Astrocyte (in vitro differentiated cells and primary cell): ENCODE measurements at regions not wholly inside any gene's neighbourhood (a gene's known extent, or its start where the extent isn't known, plus 50 kb on each side); places are given as distances from the start of the nearest gene placed in this dataset.

Source experiments
- EZH2 ChIP-seq: IDR thresholded peaks from 2 replicates; pipeline ENCODE4 v1.6.1; 2012; ENCODE audit warnings: mild to moderate bottlenecking, low read length, inconsistent platforms; ENCODE audit not compliant: insufficient read depth
- TF ChIP-seq, protein P1 (sequence below): IDR thresholded peaks from 2 replicates; pipeline ENCODE4 v1.5.1; 2011; ENCODE audit warnings: low read depth, mild to moderate bottlenecking, inconsistent platforms, low read length, moderate library complexity; ENCODE audit not compliant: insufficient read depth

- TF ChIP-seq, protein P1, sequence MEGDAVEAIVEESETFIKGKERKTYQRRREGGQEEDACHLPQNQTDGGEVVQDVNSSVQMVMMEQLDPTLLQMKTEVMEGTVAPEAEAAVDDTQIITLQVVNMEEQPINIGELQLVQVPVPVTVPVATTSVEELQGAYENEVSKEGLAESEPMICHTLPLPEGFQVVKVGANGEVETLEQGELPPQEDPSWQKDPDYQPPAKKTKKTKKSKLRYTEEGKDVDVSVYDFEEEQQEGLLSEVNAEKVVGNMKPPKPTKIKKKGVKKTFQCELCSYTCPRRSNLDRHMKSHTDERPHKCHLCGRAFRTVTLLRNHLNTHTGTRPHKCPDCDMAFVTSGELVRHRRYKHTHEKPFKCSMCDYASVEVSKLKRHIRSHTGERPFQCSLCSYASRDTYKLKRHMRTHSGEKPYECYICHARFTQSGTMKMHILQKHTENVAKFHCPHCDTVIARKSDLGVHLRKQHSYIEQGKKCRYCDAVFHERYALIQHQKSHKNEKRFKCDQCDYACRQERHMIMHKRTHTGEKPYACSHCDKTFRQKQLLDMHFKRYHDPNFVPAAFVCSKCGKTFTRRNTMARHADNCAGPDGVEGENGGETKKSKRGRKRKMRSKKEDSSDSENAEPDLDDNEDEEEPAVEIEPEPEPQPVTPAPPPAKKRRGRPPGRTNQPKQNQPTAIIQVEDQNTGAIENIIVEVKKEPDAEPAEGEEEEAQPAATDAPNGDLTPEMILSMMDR: no peak
- no peak for TF ChIP-seq EZH2
Observed at GRCh38 chr14:48247977-48248376, 572.6 kb upstream of the MDGA2 start.
